Suprapubic skin (tissue), 3 donors: ENCODE measurements at regions not wholly inside any gene's neighbourhood (a gene's known extent, or its start where the extent isn't known, plus 50 kb on each side); places are given as distances from the start of the nearest gene placed in this dataset.

Experiments used
- EP300 ChIP-seq: sonication (generic); formaldehyde crosslinking; IDR thresholded peaks from one replicate; pipeline ENCODE4 v1.6.1; 2017; ENCODE audit warnings: antibody characterized with exemption
- TF ChIP-seq, protein P1 (sequence below), 2 donors: fragments of 200-600 bp in 1 of 2; fragments of 450-650 bp in 1 of 2; sonication (generic) in 1 of 2; IDR thresholded peaks; one replicate each; pipeline ENCODE4 v1.5.1; 2016 to 2019; ENCODE audit warnings: antibody characterized with exemption in 2 of 2, mild to moderate bottlenecking in 1 of 2, moderate library complexity in 1 of 2

DNA sequence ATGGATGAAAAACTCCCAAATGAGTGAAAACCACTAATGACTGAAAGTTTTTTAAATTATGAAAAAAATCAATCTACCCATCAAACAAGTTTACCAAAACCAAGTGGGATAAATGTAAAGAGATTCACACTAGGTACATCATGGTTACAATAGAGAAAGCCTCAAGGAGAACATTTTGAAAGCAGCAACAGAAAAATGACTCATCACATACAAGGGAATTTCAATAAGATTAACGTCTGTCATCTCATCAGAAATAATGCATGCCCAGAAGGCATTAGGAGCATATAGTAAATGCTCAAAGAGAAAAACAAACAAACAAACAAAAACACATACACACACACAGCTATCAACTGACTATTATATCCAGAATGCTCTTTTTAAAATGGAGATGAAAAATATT is 261.8 kb upstream of the KIF2B start:
- TF ChIP-seq, protein P1, sequence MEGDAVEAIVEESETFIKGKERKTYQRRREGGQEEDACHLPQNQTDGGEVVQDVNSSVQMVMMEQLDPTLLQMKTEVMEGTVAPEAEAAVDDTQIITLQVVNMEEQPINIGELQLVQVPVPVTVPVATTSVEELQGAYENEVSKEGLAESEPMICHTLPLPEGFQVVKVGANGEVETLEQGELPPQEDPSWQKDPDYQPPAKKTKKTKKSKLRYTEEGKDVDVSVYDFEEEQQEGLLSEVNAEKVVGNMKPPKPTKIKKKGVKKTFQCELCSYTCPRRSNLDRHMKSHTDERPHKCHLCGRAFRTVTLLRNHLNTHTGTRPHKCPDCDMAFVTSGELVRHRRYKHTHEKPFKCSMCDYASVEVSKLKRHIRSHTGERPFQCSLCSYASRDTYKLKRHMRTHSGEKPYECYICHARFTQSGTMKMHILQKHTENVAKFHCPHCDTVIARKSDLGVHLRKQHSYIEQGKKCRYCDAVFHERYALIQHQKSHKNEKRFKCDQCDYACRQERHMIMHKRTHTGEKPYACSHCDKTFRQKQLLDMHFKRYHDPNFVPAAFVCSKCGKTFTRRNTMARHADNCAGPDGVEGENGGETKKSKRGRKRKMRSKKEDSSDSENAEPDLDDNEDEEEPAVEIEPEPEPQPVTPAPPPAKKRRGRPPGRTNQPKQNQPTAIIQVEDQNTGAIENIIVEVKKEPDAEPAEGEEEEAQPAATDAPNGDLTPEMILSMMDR (IDR thresholded peaks at IDR 0.05): no peak
- no peak for TF ChIP-seq EP300
